Right atrium auricular region (tissue), 2 donors: ENCODE measurements at regions not wholly inside any gene's neighbourhood (a gene's known extent, or its start where the extent isn't known, plus 50 kb on each side); places are given as distances from the start of the nearest gene placed in this dataset.

Experiments used
- DNase-seq: peaks from one replicate; pipeline ENCODE4 v3.0.0-alpha.2; 2019; ENCODE audit warnings: low spot score
- H3K27ac ChIP-seq, 2 donors: fragments of 200-600 bp; sonication (generic); 1 replicate in 1 of 2; 2 replicates in 1 of 2; pipeline ENCODE4 v1.5.1; 2016 to 2019
- H3K27me3 ChIP-seq, 2 donors: fragments of 200-600 bp; sonication (generic); one replicate each; pipeline versions ENCODE4 v1.5.1 to v1.6.0; 2017 to 2019
- H3K36me3 ChIP-seq: fragments of 200-600 bp; sonication (generic); one replicate; pipeline ENCODE4 v1.5.1; 2016
- H3K4me1 ChIP-seq, 2 donors: fragments of 200-600 bp; sonication (generic); one replicate each; pipeline versions ENCODE4 v1.5.1 to v1.6.0; 2017 to 2019
- H3K4me3 ChIP-seq, 2 donors: fragments of 200-600 bp; sonication (generic); 1 replicate in 1 of 2; 2 replicates in 1 of 2; pipeline ENCODE4 v1.5.1; 2017 to 2019; ENCODE audit warnings: mild to moderate bottlenecking in 1 of 2, moderate library complexity in 1 of 2
- H3K9me3 ChIP-seq, 2 donors: fragments of 200-600 bp; sonication (generic); one replicate each; pipeline ENCODE4 v1.5.1; 2019
- CTCF ChIP-seq, 2 donors: fragments of 200-600 bp; sonication (generic); IDR thresholded peaks; one replicate each; pipeline ENCODE4 v1.5.1; 2019; ENCODE audit warnings: antibody characterized with exemption in 2 of 2

GRCh38 chr2:129070663-129071062 lies 752.0 kb upstream of the HS6ST1 start:
- Histone ChIP-seq H3K27me3 (no peaks in the 10 kb centered on the region), H3K4me1 (no peaks in the 10 kb centered on the region), H3K9me3 (no peaks in the 10 kb centered on the region), H3K4me3 (no peak overlapping the region), H3K27ac (no peak overlapping the region), H3K36me3 (no peaks in the 10 kb centered on the region)
- DNase-seq = no peak
- TF ChIP-seq CTCF (IDR thresholded peaks at IDR 0.05) = no peak

- H3K36me3 ChIP-seq = no peaks in the 10 kb centered on the region
- no peak overlapping the region for H3K27ac ChIP-seq
- H3K4me1 ChIP-seq = no peaks in the 10 kb centered on the region
- H3K9me3 ChIP-seq = no peaks in the 10 kb centered on the region
- H3K27me3 ChIP-seq = no peaks in the 10 kb centered on the region
- no peak for TF ChIP-seq CTCF (IDR thresholded peaks at IDR 0.05)
- DNase-seq = no peak
- H3K4me3 ChIP-seq = no peak overlapping the region
Observed at GRCh38 chr2:129071531-129071930, 752.9 kb upstream of the HS6ST1 start.

- Histone ChIP-seq H3K4me1 (no peaks in the 10 kb centered on the region), H3K9me3 (no peaks in the 10 kb centered on the region), H3K27me3 (no peaks in the 10 kb centered on the region), H3K27ac (no peak overlapping the region), H3K36me3 (no peaks in the 10 kb centered on the region), H3K4me3 (no peak overlapping the region)
- TF ChIP-seq CTCF (IDR thresholded peaks at IDR 0.05) = no peak
- no peak for DNase-seq
Observed at GRCh38 chr2:129074298-129074920, 755.7 kb upstream of the HS6ST1 start.

GRCh38 chr2:129078548-129078947 lies 759.9 kb upstream of the HS6ST1 start:
- Histone ChIP-seq H3K27me3 (no peaks in the 10 kb centered on the region), H3K4me3 (no peak overlapping the region), H3K27ac (no peak overlapping the region), H3K9me3 (no peaks in the 10 kb centered on the region), H3K36me3 (no peaks in the 10 kb centered on the region), H3K4me1 (no peaks in the 10 kb centered on the region)
- no peak for TF ChIP-seq CTCF (IDR thresholded peaks at IDR 0.05)
- DNase-seq = no peak

GRCh38 chr2:129080715-129081476 lies 762.2 kb upstream of the HS6ST1 start:
- Histone ChIP-seq H3K4me1 (no peaks in the 10 kb centered on the region), H3K27me3 (no peaks in the 10 kb centered on the region)

More at GRCh38 chr2:129080715-129081476, 762.2 kb upstream of the HS6ST1 start:
- no peak for TF ChIP-seq CTCF (IDR thresholded peaks at IDR 0.05)
- H3K27ac ChIP-seq = no peak overlapping the region
- H3K36me3 ChIP-seq = no peaks in the 10 kb centered on the region
- H3K9me3 ChIP-seq = no peaks in the 10 kb centered on the region
- H3K4me3 ChIP-seq = no peak overlapping the region
- no peak for DNase-seq
